ENCODE measurements at regions not wholly inside any gene's neighbourhood (a gene's known extent, or its start where the extent isn't known, plus 50 kb on each side); places are given as distances from the start of the nearest gene placed in this dataset.

DNA sequence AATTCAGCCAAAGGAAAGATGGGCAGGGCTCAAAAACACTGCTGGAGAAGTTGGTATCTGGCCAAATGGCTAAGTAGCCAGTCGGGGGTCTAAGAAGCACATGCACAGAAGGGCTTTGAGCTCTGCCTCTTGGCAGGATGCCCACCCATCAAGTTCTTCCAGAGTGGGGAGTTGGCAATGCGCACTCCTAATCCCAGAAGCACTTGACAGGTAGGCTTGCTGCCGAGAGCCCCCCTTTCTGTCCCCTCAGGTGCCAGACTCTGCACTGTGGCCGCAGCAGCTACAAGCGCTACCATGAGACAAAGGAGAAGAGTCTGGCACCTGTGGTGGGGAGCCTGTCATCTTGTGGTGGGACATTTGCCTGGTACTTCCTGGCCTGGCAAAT lies 252.9 kb upstream of the SLC24A2 start:
- TF ChIP-seq SUZ12 (IDR thresholded peaks at IDR 0.05; ENCODE audit: extremely low read depth, insufficient read depth, insufficient read length): no peak
- no peak for TF ChIP-seq ZNF274 (IDR thresholded peaks at IDR 0.05; ENCODE audit: low read depth, low read length)
- TF ChIP-seq YY1 (IDR thresholded peaks at IDR 0.05; ENCODE audit: insufficient read depth, insufficient read length): no peak
